NB4 (cell line): ENCODE measurements at regions not wholly inside any gene's neighbourhood (a gene's known extent, or its start where the extent isn't known, plus 50 kb on each side); places are given as distances from the start of the nearest gene placed in this dataset.

ENCODE experiments used
- DNase-seq: peaks from one replicate; pipeline ENCODE4 v3.0.0; 2010; ENCODE audit warnings: low read depth
- H3K4me3 ChIP-seq: one replicate; pipeline ENCODE4 v1.5.1; 2011; ENCODE audit warnings: mild to moderate bottlenecking, low read depth, low read length, moderate library complexity
- MYC ChIP-seq: IDR thresholded peaks from 2 replicates; pipeline ENCODE4 v1.6.1; 2011; ENCODE audit warnings: low read depth, low read length
- POLR2A ChIP-seq: IDR thresholded peaks from 2 replicates; pipeline ENCODE4 v1.6.1; 2011; ENCODE audit warnings: mild to moderate bottlenecking; ENCODE audit not compliant: insufficient read length; ENCODE audit errors: extremely low read depth
- TF ChIP-seq, protein P1 (sequence below): IDR thresholded peaks from 2 replicates; pipeline ENCODE4 v1.6.1; 2011; ENCODE audit warnings: low read depth, low read length
- TF ChIP-seq, protein P2 (sequence below): IDR thresholded peaks from one replicate; pipeline ENCODE4 v1.5.1; 2012; ENCODE audit warnings: low read depth, low read length

- no peak overlapping the region for H3K4me3 ChIP-seq
- DNase-seq, result no peak
- TF ChIP-seq, protein P1, sequence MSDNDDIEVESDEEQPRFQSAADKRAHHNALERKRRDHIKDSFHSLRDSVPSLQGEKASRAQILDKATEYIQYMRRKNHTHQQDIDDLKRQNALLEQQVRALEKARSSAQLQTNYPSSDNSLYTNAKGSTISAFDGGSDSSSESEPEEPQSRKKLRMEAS, result no peak
- TF ChIP-seq, protein P2, sequence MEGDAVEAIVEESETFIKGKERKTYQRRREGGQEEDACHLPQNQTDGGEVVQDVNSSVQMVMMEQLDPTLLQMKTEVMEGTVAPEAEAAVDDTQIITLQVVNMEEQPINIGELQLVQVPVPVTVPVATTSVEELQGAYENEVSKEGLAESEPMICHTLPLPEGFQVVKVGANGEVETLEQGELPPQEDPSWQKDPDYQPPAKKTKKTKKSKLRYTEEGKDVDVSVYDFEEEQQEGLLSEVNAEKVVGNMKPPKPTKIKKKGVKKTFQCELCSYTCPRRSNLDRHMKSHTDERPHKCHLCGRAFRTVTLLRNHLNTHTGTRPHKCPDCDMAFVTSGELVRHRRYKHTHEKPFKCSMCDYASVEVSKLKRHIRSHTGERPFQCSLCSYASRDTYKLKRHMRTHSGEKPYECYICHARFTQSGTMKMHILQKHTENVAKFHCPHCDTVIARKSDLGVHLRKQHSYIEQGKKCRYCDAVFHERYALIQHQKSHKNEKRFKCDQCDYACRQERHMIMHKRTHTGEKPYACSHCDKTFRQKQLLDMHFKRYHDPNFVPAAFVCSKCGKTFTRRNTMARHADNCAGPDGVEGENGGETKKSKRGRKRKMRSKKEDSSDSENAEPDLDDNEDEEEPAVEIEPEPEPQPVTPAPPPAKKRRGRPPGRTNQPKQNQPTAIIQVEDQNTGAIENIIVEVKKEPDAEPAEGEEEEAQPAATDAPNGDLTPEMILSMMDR, result no peak
- TF ChIP-seq MYC, result no peak
- no peak for TF ChIP-seq POLR2A
Observed at GRCh38 chr13:73351730-73352129, 292.9 kb downstream of the KLF5 start.

DNA sequence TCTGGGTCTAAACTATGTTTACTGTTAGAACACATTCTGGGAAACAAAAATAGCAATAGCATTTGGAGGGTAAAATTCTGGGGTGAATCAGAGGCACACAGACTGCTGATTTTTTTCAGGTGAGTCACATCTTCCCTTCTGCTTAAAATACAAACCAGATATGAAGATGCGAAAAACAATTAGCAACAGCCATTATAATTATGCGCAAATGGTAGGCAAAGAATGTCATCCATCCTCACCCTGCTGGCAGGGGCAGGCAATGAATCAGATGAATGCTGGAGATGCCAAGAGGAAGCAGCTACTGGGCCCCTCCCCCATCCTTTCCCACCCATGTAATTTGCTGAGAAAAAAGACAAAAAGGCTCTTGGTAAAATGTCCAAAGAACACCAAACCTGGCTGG lies 282.9 kb downstream of the KLF5 start:
- no peak overlapping the region for H3K4me3 ChIP-seq
- DNase-seq, result no peak
- TF ChIP-seq MYC (no peak), POLR2A (no peak)
- TF ChIP-seq, protein P1, result no peak
- TF ChIP-seq, protein P2, result no peak

DNA sequence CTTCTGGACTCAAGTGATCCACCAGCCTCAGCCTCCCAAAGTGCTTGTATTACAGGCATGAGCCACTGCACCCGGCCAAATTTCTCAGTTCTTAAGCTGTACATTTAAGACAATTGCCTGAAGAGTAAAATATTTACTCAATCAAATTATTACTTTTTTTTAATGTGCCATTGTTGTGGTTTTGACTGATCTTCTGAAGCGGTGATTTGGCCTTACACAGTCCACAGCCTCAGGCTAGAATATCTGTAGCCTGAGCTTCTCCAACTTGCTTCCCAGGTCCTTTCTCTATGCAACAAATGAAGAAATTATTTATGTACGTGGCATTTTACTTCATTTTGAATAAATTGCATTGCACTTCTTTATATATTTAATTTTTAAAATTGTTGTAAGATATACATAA lies 281.3 kb downstream of the KLF5 start:
- TF ChIP-seq, protein P1, result no peak
- TF ChIP-seq, protein P2, result no peak
- no peak for TF ChIP-seq MYC
- no peak for TF ChIP-seq POLR2A
- no peak overlapping the region for H3K4me3 ChIP-seq
- no peak for DNase-seq

- TF ChIP-seq POLR2A (no peak), MYC (no peak)
- TF ChIP-seq, protein P1, result no peak
- no peak overlapping the region for H3K4me3 ChIP-seq
- DNase-seq, result no peak
Observed at GRCh38 chr13:73339086-73339485, 280.3 kb downstream of the KLF5 start.

DNA sequence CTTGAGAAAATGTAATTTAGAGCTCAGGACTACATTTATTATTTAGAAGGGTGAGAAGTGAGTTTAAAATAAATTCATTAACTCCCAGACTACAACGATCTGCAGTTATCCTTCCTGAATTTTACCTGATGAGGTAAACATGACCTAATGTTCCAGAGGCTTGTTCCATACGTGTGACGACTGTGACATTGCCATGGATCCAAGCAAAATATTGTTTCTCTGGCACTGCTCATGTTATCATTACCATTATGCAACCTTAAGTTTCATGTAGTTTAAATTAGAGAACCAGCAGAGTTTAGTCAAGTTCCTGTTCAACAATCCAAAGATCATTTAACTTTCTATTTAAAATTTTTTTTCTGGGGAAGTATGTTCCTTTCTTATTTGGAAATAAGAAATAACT lies 279.6 kb downstream of the KLF5 start:
- H3K4me3 ChIP-seq, result no peak overlapping the region
- DNase-seq, result no peak

DNA sequence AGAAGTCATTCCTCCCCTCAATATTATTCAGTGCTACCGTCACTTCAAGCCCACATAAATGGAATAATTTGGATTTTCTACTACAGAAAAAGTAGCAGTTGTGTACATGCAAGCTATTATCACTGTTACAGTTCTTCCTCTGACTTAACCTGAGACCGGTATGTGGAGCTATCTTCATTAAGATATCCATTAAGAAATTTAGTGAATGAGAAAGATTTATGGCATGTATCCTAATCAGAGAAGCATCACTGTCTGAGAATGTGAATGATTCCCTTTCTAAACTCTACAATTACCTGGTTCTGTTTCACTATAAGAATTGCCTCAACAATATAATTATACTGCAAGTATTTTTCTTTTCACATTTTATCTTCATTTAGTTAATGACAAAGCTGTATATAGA lies 278.7 kb downstream of the KLF5 start:
- H3K4me3 ChIP-seq, result no peak overlapping the region
- TF ChIP-seq POLR2A, result no peak
- no peak for DNase-seq

More for the DNA sequence above, 279.6 kb downstream of the KLF5 start:
- TF ChIP-seq MYC, result no peak
- TF ChIP-seq, protein P1, result no peak
- TF ChIP-seq POLR2A, result no peak
- TF ChIP-seq, protein P2, result no peak

DNA sequence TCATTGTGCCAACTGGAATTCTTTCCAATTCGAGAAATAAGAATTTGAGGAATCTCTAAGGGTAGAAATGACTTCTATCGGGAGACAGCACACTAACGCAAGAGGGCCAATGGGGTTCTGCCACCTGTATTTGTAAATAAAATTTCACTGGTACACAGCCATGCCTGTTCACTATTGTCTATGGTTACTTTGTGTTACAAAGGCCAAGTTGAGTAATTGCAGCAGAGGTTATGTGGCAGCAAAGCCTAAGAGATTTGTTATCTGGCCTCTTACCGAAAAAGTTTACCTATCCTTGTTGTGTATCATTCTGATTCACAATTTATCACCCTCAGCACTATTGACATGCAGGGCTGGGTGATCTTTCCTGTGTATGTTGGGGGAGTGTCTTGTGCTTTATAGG lies 278.0 kb downstream of the KLF5 start:
- no peak for DNase-seq
- TF ChIP-seq, protein P2, result no peak
- TF ChIP-seq, protein P1, result no peak
- TF ChIP-seq POLR2A, result no peak
- no peak for TF ChIP-seq MYC
- H3K4me3 ChIP-seq, result no peak overlapping the region
